K562 (cell line): ENCODE measurements at regions not wholly inside any gene's neighbourhood (a gene's known extent, or its start where the extent isn't known, plus 50 kb on each side); places are given as distances from the start of the nearest gene placed in this dataset.

Experiments used
- ATAC-seq: fragments of 200-7000 bp; cut with Tn5 transposase; 3 replicates; pipeline ENCODE4 v1.9.1; 2020; ENCODE audit warnings: moderate library complexity
- BruUV-seq: library from RNA; stranded (reverse); fragments of 400-500 nt; replicated peaks from 2 replicates; lab custom pipeline; 2021; lab: Mats Ljungman, UMichigan
- CTCF ChIA-PET: fragments of 300-600 bp; formaldehyde crosslinking; extraction: SDS; loops from one replicate; lab custom pipeline; 2021; ENCODE audit warnings: low intra/inter-chr PET ratio; lab: Yijun Ruan, JAX
- POLR2A ChIA-PET: fragments of 300-600, 350-650 bp; sonication (Branson Sonifier 250); formaldehyde crosslinking; extraction: SDS; loops from one replicate; lab custom pipeline; 2021; ENCODE audit warnings: antibody characterized with exemption, inconsistent platforms; lab: Yijun Ruan, JAX
- DNase-seq, 4 experiments: peaks; one replicate each; pipeline versions ENCODE4 v3.0.0 to v3.0.0-alpha.2; 2011 to 2018; ENCODE audit warnings: low spot score in 3 of 4, mixed read lengths in 3 of 4; ENCODE audit errors: extremely low read depth in 1 of 4
- FAIRE-seq: peaks from 2 replicates; lab custom pipeline; 2011; peaks lifted over from hg19 to GRCh38; lab: Jason Lieb, UNC
- H2AFZ ChIP-seq: 2 replicates; pipeline ENCODE4 v1.6.0; 2011; ENCODE audit warnings: low read depth, low read length, control low read depth, inconsistent platforms
- H3K27ac ChIP-seq: fragments of 200-600 bp; 3 replicates; pipeline ENCODE4 v1.8.0; 2011; ENCODE audit warnings: low read depth, mild to moderate bottlenecking, control low read depth, inconsistent platforms, low read length, moderate library complexity, mixed read lengths; ENCODE audit errors: extremely low read depth
- H3K27me3 ChIP-seq, 2 experiments: fragments of 300-600 bp in 1 of 2; 2 replicates in 1 of 2; 3 replicates in 1 of 2; pipeline versions ENCODE4 v1.6.0 to v1.8.0; 2011; ENCODE audit warnings: inconsistent platforms in 2 of 2, low read length in 2 of 2, mild to moderate bottlenecking in 1 of 2, mixed read lengths in 1 of 2, moderate library complexity in 1 of 2; ENCODE audit not compliant: control insufficient read depth in 2 of 2, insufficient read depth in 2 of 2
- H3K36me3 ChIP-seq: fragments of 300-600 bp; 3 replicates; pipeline ENCODE4 v1.8.0; 2011; ENCODE audit warnings: mild to moderate bottlenecking, low read length, inconsistent platforms; ENCODE audit not compliant: control insufficient read depth, insufficient read depth
- H3K4me1 ChIP-seq, 2 experiments: fragments of 200-600 bp in 1 of 2; replicated peaks in 1 of 2; 2 replicates in 1 of 2; 3 replicates in 1 of 2; pipeline versions ENCODE4 v1.5.1 to v1.8.0; 2011; ENCODE audit warnings: inconsistent platforms in 2 of 2, low read length in 2 of 2, mild to moderate bottlenecking in 1 of 2, mixed read lengths in 1 of 2, moderate library complexity in 1 of 2; ENCODE audit not compliant: control insufficient read depth in 2 of 2, insufficient read depth in 2 of 2
- H3K4me2 ChIP-seq: 2 replicates; pipeline ENCODE4 v1.6.1; 2011; ENCODE audit warnings: low read length, control low read depth, inconsistent platforms, mixed read lengths; ENCODE audit not compliant: insufficient read depth
- H3K4me3 ChIP-seq: fragments of 200-600 bp; sonication (generic), shearing (Covaris generic); 2 replicates; pipeline ENCODE4 v1.5.1; 2016; ENCODE audit warnings: control low read depth, inconsistent platforms
- H3K79me2 ChIP-seq: fragments of 200-600 bp; 3 replicates; pipeline ENCODE4 v1.8.0; 2011; ENCODE audit warnings: low read length, inconsistent platforms; ENCODE audit not compliant: control insufficient read depth, insufficient read depth
- H3K9ac ChIP-seq, 2 experiments: 2 replicates each; pipeline versions ENCODE4 v1.6.0 to v1.6.1; 2011; ENCODE audit warnings: low read depth in 2 of 2, low read length in 2 of 2, control low read depth in 1 of 2, inconsistent platforms in 1 of 2, mild to moderate bottlenecking in 1 of 2, mixed read lengths in 1 of 2; ENCODE audit not compliant: insufficient read depth in 1 of 2
- H3K9me1 ChIP-seq: one replicate; pipeline ENCODE4 v1.6.0; 2011; ENCODE audit warnings: inconsistent platforms, mild to moderate bottlenecking, low read length, moderate library complexity; ENCODE audit not compliant: control insufficient read depth, insufficient read depth
- H3K9me3 ChIP-seq: replicated peaks from 2 replicates; pipeline ENCODE4 v1.5.1; 2011; ENCODE audit warnings: low read depth, low read length, inconsistent platforms; ENCODE audit not compliant: control insufficient read depth, insufficient read depth
- H4K20me1 ChIP-seq: replicated peaks from 2 replicates; pipeline ENCODE4 v1.6.1; 2011; ENCODE audit warnings: low read length, inconsistent platforms, mixed read lengths; ENCODE audit not compliant: control insufficient read depth, insufficient read depth
- BRD4 ChIP-seq: fragments of 200-600 bp; sonication (generic); IDR thresholded peaks from 2 replicates; pipeline ENCODE4 v1.6.1; 2017; ENCODE audit warnings: inconsistent platforms
- BRD9 ChIP-seq: fragments of 450-650 bp; IDR thresholded peaks from 2 replicates; pipeline ENCODE4 v1.6.1; 2018; ENCODE audit warnings: low read depth; ENCODE audit not compliant: partially characterized antibody
- DMBX1 ChIP-seq: fragments of 250-450 bp; sonication (Bioruptor Pico); IDR thresholded peaks from 2 replicates; pipeline ENCODE4 v1.8.0; 2022; ENCODE audit warnings: inconsistent platforms, mild to moderate bottlenecking, moderate library complexity, borderline replicate concordance
- DNMT1 ChIP-seq: fragments of 450-650 bp; IDR thresholded peaks from 2 replicates; pipeline ENCODE4 v1.6.1; 2016; ENCODE audit warnings: antibody characterized with exemption, mild to moderate bottlenecking
- ESRRB ChIP-seq: fragments of 250-450 bp; sonication (Bioruptor Pico); IDR thresholded peaks from 2 replicates; pipeline ENCODE4 v1.5.0; 2020; ENCODE audit warnings: mild to moderate bottlenecking, moderate library complexity, borderline replicate concordance
- ETV6 ChIP-seq, 3 experiments: fragments of 150-350 bp in 1 of 3; sonication (generic) in 1 of 3; formaldehyde crosslinking in 1 of 3; IDR thresholded peaks; 2 replicates each; pipeline versions ENCODE4 v1.6.1 to v1.8.0; 2014 to 2022; ENCODE audit warnings: borderline replicate concordance in 2 of 3, low read depth in 2 of 3, antibody characterized with exemption in 1 of 3, low read length in 1 of 3, mild to moderate bottlenecking in 1 of 3, missing genetic modification reagents in 1 of 3
- MTA1 ChIP-seq: fragments of 450-650 bp; IDR thresholded peaks from 2 replicates; pipeline ENCODE4 v1.6.1; 2017; ENCODE audit warnings: borderline replicate concordance
- PURB ChIP-seq: sonication (generic); formaldehyde crosslinking; IDR thresholded peaks from 2 replicates; pipeline ENCODE4 v1.9.0; 2021; ENCODE audit warnings: low read depth, mild to moderate bottlenecking, missing genetic modification reagents
- SIRT6 ChIP-seq: IDR thresholded peaks from one replicate; pipeline ENCODE4 v1.6.1; 2012; ENCODE audit warnings: low read depth, mild to moderate bottlenecking, control low read depth, inconsistent platforms, low read length, moderate library complexity
- SIX5 ChIP-seq, 2 experiments: IDR thresholded peaks; 2 replicates each; pipeline ENCODE4 v1.6.1; 2011; ENCODE audit warnings: low read length in 2 of 2, borderline replicate concordance in 1 of 2, low read depth in 1 of 2, mild to moderate bottlenecking in 1 of 2, moderate library complexity in 1 of 2; ENCODE audit not compliant: insufficient read depth in 1 of 2
- TCF7 ChIP-seq: sonication (generic); IDR thresholded peaks from 2 replicates; pipeline ENCODE4 v1.6.1; 2016; ENCODE audit warnings: antibody characterized with exemption, borderline replicate concordance
- ZNF140 ChIP-seq: fragments of 250-450 bp; sonication (Bioruptor Pico); IDR thresholded peaks from 2 replicates; pipeline ENCODE4 v1.8.0; 2021; ENCODE audit warnings: moderate library complexity, mild to moderate bottlenecking, inconsistent platforms
- ZNF174 ChIP-seq: fragments of 250-450 bp; sonication (Bioruptor Pico); IDR thresholded peaks from 2 replicates; pipeline ENCODE4 v1.4.0; 2020; ENCODE audit warnings: mild to moderate bottlenecking
- in situ Hi-C: fragments of 300-500 bp; cut with MboI; formaldehyde crosslinking; loops from 4 replicates; pipeline ENCODE4 v1.15.0; 2018; ENCODE audit warnings: inconsistent platforms, mixed read lengths
- intact Hi-C: fragments of 100-400 bp; cut with micrococcal nuclease; formaldehyde crosslinking; loops from 2 replicates; pipeline ENCODE4 v1.14.2; 2022
- TF ChIP-seq, protein P1 (sequence below): fragments of 450-650 bp; IDR thresholded peaks from 2 replicates; pipeline ENCODE4 v1.6.1; 2016; ENCODE audit warnings: antibody characterized with exemption
- TF ChIP-seq, protein P2 (sequence below): fragments of 450-650 bp; IDR thresholded peaks from 2 replicates; pipeline ENCODE4 v1.6.1; 2016; ENCODE audit warnings: borderline replicate concordance
- TF ChIP-seq, protein P3 (sequence below): fragments of 450-650 bp; formaldehyde crosslinking; IDR thresholded peaks from 2 replicates; pipeline ENCODE4 v1.4.0; 2020; ENCODE audit warnings: mild to moderate bottlenecking
- TF ChIP-seq, protein P4 (sequence below): fragments of 250-450 bp; sonication (Bioruptor Pico); IDR thresholded peaks from 2 replicates; pipeline ENCODE4 v1.4.0; 2020; ENCODE audit warnings: borderline replicate concordance

- Histone ChIP-seq H3K4me2 (no peak overlapping the region), H2AFZ (no peak overlapping the region), H3K27ac (no peak overlapping the region), H3K27me3 (no peaks in the 10 kb centered on the region), H3K9me1 (no peaks in the 10 kb centered on the region), H3K4me1 (no peaks in the 10 kb centered on the region), H4K20me1 (no peaks in the 10 kb centered on the region), H3K36me3 (no peaks in the 10 kb centered on the region), H3K9me3 (no peaks in the 10 kb centered on the region), H3K79me2 (no peaks in the 10 kb centered on the region), H3K9ac (no peak overlapping the region), H3K4me3 (no peak overlapping the region)
- BruUV-seq, result no TSS peak
- ATAC-seq, result no peak
- DNase-seq, result no peak
- no peak for TF ChIP-seq ESRRB (CRISPR knock-in tag)
- no peak for TF ChIP-seq MTA1
- TF ChIP-seq, protein P1, sequence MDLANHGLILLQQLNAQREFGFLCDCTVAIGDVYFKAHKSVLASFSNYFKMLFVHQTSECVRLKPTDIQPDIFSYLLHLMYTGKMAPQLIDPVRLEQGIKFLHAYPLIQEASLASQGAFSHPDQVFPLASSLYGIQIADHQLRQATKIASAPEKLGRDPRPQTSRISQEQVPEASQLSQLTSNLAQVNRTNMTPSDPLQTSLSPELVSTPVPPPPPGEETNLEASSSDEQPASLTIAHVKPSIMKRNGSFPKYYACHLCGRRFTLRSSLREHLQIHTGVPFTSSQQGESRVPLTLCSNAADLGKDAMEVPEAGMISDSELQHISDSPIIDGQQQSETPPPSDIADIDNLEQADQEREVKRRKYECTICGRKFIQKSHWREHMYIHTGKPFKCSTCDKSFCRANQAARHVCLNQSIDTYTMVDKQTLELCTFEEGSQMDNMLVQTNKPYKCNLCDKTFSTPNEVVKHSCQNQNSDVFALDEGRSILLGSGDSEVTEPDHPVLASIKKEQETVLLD, result no peak
- TF ChIP-seq, protein P2, sequence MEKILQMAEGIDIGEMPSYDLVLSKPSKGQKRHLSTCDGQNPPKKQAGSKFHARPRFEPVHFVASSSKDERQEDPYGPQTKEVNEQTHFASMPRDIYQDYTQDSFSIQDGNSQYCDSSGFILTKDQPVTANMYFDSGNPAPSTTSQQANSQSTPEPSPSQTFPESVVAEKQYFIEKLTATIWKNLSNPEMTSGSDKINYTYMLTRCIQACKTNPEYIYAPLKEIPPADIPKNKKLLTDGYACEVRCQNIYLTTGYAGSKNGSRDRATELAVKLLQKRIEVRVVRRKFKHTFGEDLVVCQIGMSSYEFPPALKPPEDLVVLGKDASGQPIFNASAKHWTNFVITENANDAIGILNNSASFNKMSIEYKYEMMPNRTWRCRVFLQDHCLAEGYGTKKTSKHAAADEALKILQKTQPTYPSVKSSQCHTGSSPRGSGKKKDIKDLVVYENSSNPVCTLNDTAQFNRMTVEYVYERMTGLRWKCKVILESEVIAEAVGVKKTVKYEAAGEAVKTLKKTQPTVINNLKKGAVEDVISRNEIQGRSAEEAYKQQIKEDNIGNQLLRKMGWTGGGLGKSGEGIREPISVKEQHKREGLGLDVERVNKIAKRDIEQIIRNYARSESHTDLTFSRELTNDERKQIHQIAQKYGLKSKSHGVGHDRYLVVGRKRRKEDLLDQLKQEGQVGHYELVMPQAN, result no peak
- TF ChIP-seq, protein P3, sequence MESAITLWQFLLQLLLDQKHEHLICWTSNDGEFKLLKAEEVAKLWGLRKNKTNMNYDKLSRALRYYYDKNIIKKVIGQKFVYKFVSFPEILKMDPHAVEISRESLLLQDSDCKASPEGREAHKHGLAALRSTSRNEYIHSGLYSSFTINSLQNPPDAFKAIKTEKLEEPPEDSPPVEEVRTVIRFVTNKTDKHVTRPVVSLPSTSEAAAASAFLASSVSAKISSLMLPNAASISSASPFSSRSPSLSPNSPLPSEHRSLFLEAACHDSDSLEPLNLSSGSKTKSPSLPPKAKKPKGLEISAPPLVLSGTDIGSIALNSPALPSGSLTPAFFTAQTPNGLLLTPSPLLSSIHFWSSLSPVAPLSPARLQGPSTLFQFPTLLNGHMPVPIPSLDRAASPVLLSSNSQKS (CRISPR knock-in tag), result no peak
- TF ChIP-seq DNMT1, result no peak
- TF ChIP-seq SIX5 (IDR thresholded peaks at IDR 0.05; ENCODE audit: borderline replicate concordance in 1 of 2, insufficient read depth in 1 of 2, low read depth in 1 of 2, low read length in 2 of 2), result no peak
- TF ChIP-seq ZNF140 (CRISPR knock-in tag), result no peak
- TF ChIP-seq BRD9, result no peak
- no peak for TF ChIP-seq PURB (CRISPR knock-in tag)
- no peak for TF ChIP-seq DMBX1 (CRISPR knock-in tag)
- no peak for TF ChIP-seq SIRT6
- TF ChIP-seq BRD4, result no peak
- TF ChIP-seq TCF7, result no peak
- TF ChIP-seq ETV6 (IDR thresholded peaks at IDR 0.05; ENCODE audit: borderline replicate concordance in 1 of 2, low read depth in 2 of 2, low read length in 1 of 2), result no peak
- TF ChIP-seq ETV6 (CRISPR knock-in tag; IDR thresholded peaks at IDR 0.05; ENCODE audit: borderline replicate concordance), result no peak
- TF ChIP-seq, protein P4, sequence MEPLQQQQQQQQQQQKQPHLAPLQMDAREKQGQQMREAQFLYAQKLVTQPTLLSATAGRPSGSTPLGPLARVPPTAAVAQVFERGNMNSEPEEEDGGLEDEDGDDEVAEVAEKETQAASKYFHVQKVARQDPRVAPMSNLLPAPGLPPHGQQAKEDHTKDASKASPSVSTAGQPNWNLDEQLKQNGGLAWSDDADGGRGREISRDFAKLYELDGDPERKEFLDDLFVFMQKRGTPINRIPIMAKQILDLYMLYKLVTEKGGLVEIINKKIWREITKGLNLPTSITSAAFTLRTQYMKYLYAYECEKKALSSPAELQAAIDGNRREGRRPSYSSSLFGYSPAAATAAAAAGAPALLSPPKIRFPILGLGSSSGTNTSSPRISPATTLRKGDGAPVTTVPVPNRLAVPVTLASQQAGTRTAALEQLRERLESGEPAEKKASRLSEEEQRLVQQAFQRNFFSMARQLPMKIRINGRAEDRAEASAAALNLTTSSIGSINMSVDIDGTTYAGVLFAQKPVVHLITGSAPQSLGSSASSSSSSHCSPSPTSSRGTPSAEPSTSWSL (CRISPR knock-in tag), result no peak
- TF ChIP-seq ZNF174 (CRISPR knock-in tag), result no peak
- intact Hi-C loops (no loop called here), in situ Hi-C loops (no loop called here)
- no peak for FAIRE-seq
- ChIA-PET CTCF (no interaction called here), POLR2A (no interaction called here)
These were observed 379.6 kb downstream of the FLRT2 start for GRCh38 chr14:85909581-85909980.
